ENCODE measurements at regions not wholly inside any gene's neighbourhood (a gene's known extent, or its start where the extent isn't known, plus 50 kb on each side); places are given as distances from the start of the nearest gene placed in this dataset. TPM values are rescaled to one million over a fixed set of nuclear protein-coding genes. Genes with fewer than 3 reads are reported as not detected.

DNA sequence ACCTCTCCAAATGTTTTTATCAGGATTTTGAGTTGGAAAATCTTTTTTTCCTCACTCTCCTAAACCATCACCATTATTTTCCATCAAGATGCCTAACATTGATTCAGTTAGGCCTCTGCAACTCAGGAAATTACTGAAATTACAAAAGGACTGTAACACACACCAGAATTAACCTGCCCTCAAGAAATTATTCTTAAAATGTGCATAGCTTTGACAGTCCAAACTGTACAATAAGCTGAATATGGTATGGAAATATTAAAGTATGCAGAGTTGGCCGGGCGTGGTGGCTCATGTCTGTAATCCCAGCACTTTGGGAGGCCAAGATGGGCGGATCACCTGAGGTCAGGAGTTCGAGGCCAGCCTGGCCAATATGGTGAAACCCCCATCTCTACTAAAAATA is 50.2 kb upstream of the PHLPP1 start:
- H3K4me3 ChIP-seq (ENCODE audit: low read depth, low read length), result no peak overlapping the region
- TF ChIP-seq CTCF (IDR thresholded peaks at IDR 0.05; ENCODE audit: insufficient read depth, low read depth, low read length), result no peak
- DNase-seq (ENCODE audit: low read depth), result no peak

Small RNA genes in the stretch of these regions (small RNA-seq; reads per million reads assigned to genes)
- not detected for gene RN7SL705P

Measured in fibroblast of villous mesenchyme (primary cell).